ENCODE measurements at regions not wholly inside any gene's neighbourhood (a gene's known extent, or its start where the extent isn't known, plus 50 kb on each side); places are given as distances from the start of the nearest gene placed in this dataset.

- H3K27ac ChIP-seq (ENCODE audit: low read depth, low read length, poor library complexity, severe bottlenecking): no peak overlapping the region
- POLR2A ChIA-PET (ENCODE audit: low non-redundant PET): no interaction called here
Observed at GRCh38 chr1:83023212-83023611, 975.7 kb downstream of the TTLL7 start.

GRCh38 chr1:83022206-83022605 is 976.7 kb downstream of the TTLL7 start:
- Histone ChIP-seq H3K4me3 (ENCODE audit: low read depth, low read length, poor library complexity, severe bottlenecking) (no peak overlapping the region), H3K9me3 (ENCODE audit: low read depth, low read length, poor library complexity, severe bottlenecking) (no peaks in the 10 kb centered on the region), H3K4me1 (ENCODE audit: insufficient read depth, low read length, poor library complexity, severe bottlenecking) (no peaks in the 10 kb centered on the region), H3K36me3 (ENCODE audit: insufficient read depth, low read length, poor library complexity, severe bottlenecking) (no peaks in the 10 kb centered on the region), H3K27me3 (replicated peaks; ENCODE audit: insufficient read depth, low read depth, low read length, poor library complexity) (peaks cover 2% of the 10 kb centered on the region), H3K27ac (ENCODE audit: low read depth, low read length, poor library complexity, severe bottlenecking) (no peak overlapping the region)
- TF ChIP-seq CTCF (conservative IDR thresholded peaks at IDR 0.05; ENCODE audit: low read depth, low read length) (no peak), EZH2 (IDR thresholded peaks at IDR 0.05; ENCODE audit: borderline replicate concordance, low read depth, low read length, poor library complexity, severe bottlenecking) (no peak)
- ChIA-PET POLR2A (ENCODE audit: low non-redundant PET) (no interaction called here), CTCF (no interaction called here)
- intact Hi-C loops (cut with micrococcal nuclease; ENCODE audit: unreplicated experiment): no loop called here
- no TSS peak for BruUV-seq (replicated peaks)
- DNase-seq (ENCODE audit: low spot score): no peak

More at GRCh38 chr1:83023212-83023611, 975.7 kb downstream of the TTLL7 start:
- BruUV-seq (replicated peaks): no TSS peak
- Histone ChIP-seq H3K36me3 (ENCODE audit: insufficient read depth, low read length, poor library complexity, severe bottlenecking) (no peaks in the 10 kb centered on the region), H3K9me3 (ENCODE audit: low read depth, low read length, poor library complexity, severe bottlenecking) (no peaks in the 10 kb centered on the region), H3K4me3 (ENCODE audit: low read depth, low read length, poor library complexity, severe bottlenecking) (no peak overlapping the region), H3K4me1 (ENCODE audit: insufficient read depth, low read length, poor library complexity, severe bottlenecking) (no peaks in the 10 kb centered on the region), H3K27me3 (replicated peaks; ENCODE audit: insufficient read depth, low read depth, low read length, poor library complexity) (no peaks in the 10 kb centered on the region)
- CTCF ChIA-PET: no interaction called here
- intact Hi-C loops (cut with micrococcal nuclease; ENCODE audit: unreplicated experiment): no loop called here
- TF ChIP-seq EZH2 (IDR thresholded peaks at IDR 0.05; ENCODE audit: borderline replicate concordance, low read depth, low read length, poor library complexity, severe bottlenecking) (no peak), CTCF (conservative IDR thresholded peaks at IDR 0.05; ENCODE audit: low read depth, low read length) (no peak)
- DNase-seq (ENCODE audit: low spot score): no peak

GRCh38 chr1:83017701-83018100 is 981.2 kb downstream of the TTLL7 start:
- no peaks in the 10 kb centered on the region for H3K36me3 ChIP-seq (ENCODE audit: insufficient read depth, low read length, poor library complexity, severe bottlenecking)
- ChIA-PET CTCF (no interaction called here), POLR2A (ENCODE audit: low non-redundant PET) (no interaction called here)
- TF ChIP-seq CTCF (conservative IDR thresholded peaks at IDR 0.05; ENCODE audit: low read depth, low read length) (no peak), EZH2 (IDR thresholded peaks at IDR 0.05; ENCODE audit: borderline replicate concordance, low read depth, low read length, poor library complexity, severe bottlenecking) (no peak)
- no peak for DNase-seq (ENCODE audit: low spot score)
- H3K27me3 ChIP-seq (replicated peaks; ENCODE audit: insufficient read depth, low read depth, low read length, poor library complexity): peaks cover 6% of the 10 kb centered on the region
- H3K4me3 ChIP-seq (ENCODE audit: low read depth, low read length, poor library complexity, severe bottlenecking): no peak overlapping the region
- intact Hi-C loops (cut with micrococcal nuclease; ENCODE audit: unreplicated experiment): no loop called here
- no peaks in the 10 kb centered on the region for H3K4me1 ChIP-seq (ENCODE audit: insufficient read depth, low read length, poor library complexity, severe bottlenecking)
- BruUV-seq (replicated peaks): no TSS peak
- no peak overlapping the region for H3K27ac ChIP-seq (ENCODE audit: low read depth, low read length, poor library complexity, severe bottlenecking)
- no peaks in the 10 kb centered on the region for H3K9me3 ChIP-seq (ENCODE audit: low read depth, low read length, poor library complexity, severe bottlenecking)

Measured in A673 (cell line).